Stimulated activated CD4-positive, alpha-beta T cell treated with anti-CD3 and anti-CD28 coated beads, Interleukin-1b, Interleukin-23, amount 100 ng/mL, for 4 hours (primary cell): ENCODE measurements at regions not wholly inside any gene's neighbourhood (a gene's known extent, or its start where the extent isn't known, plus 50 kb on each side); places are given as distances from the start of the nearest gene placed in this dataset.
A peak's percentile ranks its signal among the peaks of the same experiment; 100 is the strongest.
"Not testable (repeated sequence)": the region's sequence is repeated elsewhere in the genome, so short reads cannot be mapped to it uniquely, and the experiment has no call there.

Experiments used
- DNase-seq, 2 donors: peaks; one replicate each; pipeline ENCODE4 v3.0.0-alpha.2; 2020; ENCODE audit warnings: low read depth in 2 of 2

DNA sequence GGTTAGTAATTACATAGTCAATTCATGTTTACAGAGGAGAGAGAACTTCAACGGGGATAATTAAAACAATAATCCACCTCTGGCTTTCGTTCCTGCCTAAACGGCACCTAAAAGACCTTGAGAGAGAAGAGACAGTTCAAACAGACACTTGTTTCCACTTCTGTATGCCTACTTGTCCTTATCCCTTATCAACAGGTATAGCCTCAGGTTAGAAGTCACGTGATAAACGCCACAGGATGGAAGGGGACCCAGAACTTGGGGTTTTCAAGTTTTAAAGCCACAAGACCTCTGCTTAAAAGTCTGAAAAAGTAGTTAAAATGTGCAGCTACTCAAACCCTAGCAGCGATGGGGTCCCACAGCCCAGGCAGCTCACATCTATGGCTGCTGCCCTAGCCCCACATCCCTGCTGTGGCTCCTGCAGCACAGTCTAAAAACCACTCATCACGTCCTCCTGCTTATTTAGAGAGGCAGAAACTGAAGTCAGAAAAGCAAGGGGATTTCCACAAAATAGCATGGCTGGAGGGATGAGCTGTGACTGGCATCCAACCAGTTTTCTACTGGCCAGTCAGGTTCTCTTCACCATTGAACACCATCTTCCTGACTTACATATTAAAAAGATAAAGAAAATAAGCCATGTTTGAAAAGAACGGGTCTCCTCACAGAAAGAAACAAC lies 51.2 kb upstream of the SEC16B start:
- no peak for DNase-seq

DNA sequence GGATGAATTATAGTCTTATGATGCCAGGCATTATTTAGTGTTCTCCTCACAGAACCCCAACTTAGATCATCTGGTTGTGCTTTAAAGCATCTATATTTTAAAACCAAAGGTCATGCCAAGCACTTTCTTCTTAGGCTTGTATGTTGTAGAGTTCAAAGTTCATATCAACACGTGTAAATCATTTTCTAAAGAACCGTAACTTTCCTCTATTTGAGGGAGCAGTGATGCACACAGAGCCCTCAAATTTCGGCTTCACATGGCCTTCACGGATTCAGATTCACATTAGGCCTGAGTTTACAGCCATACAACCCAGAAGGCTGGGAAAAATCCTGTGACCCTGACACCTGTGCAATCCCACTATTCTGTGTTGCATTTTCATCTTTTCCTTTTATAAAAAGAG lies 52.1 kb upstream of the SEC16B start:
- DNase-seq, result no peak

DNA sequence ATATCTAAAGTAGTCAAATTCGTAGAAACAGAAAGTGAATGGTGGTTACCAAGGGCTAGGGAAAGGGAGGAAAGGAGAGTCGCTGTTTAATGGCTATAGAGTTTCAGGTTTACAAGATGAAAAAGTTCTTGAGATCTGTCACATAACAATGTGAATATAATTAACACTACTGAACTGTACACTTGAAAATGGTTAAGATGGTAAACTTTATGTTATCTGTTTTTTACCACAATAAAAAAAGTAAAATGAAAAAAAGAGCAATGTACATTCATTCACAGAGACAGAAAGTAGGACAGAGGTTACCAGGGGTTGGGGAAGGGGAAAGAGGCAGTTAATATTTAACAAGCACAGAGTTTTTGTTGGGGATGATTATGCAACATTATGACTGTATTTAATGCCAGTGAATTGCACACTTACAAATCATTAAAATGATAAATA lies 53.3 kb upstream of the SEC16B start:
- DNase-seq, result no peak

DNA sequence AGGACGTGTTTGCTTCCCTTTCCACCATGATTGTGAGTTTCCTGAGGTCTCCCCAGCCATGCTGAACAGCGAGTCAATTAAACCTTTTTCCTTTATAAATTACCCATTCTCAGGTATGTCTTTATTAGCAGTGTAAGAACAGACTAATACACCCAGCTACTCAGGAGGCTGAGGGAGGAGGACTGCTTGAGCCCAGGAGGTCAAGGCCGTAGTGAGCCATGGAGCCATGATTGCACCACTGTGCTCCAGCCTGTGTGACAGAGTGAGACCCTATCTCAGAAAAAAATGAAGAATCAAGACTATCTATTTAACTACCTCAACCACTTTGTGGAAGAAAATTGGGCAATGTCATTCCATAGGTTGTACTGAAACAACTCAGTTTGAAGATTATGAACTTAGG lies 54.6 kb upstream of the SEC16B start:
- DNase-seq, result no peak

DNA sequence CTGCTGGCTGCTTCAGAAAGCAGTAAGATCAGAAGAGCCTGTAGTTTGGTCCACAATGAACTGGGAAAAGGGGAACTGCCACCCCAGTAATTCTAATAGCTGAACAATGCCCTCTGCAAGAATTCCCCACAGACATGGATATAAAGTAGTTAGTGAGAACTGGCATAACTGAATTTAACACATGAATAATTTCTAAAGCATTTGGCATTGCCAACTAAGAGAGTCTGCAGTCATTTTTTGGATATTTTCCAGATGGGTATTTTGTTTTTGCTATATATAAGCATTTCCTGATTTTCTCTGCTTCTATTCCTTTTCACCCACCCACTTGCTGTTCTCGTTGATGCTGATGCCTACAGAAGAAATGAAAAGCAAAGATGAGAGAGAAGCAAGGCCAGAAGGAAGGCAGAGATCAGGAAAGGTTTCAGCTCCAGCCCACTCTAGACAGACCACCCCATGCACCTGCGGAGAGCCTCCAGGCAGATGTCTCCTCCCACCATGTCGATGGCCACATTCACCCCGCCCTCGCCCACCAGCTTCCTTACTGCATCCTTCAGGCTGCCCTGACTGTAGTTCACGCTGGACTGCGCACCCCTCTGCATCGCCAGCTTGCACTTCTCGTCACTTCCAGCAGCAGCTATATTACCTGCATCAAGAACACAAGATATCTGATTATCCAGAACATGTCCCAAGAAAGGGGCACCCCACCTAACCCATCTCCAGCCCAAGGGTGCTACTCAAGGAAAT lies 55.9 kb upstream of the SEC16B start:
- no peak for DNase-seq

DNA sequence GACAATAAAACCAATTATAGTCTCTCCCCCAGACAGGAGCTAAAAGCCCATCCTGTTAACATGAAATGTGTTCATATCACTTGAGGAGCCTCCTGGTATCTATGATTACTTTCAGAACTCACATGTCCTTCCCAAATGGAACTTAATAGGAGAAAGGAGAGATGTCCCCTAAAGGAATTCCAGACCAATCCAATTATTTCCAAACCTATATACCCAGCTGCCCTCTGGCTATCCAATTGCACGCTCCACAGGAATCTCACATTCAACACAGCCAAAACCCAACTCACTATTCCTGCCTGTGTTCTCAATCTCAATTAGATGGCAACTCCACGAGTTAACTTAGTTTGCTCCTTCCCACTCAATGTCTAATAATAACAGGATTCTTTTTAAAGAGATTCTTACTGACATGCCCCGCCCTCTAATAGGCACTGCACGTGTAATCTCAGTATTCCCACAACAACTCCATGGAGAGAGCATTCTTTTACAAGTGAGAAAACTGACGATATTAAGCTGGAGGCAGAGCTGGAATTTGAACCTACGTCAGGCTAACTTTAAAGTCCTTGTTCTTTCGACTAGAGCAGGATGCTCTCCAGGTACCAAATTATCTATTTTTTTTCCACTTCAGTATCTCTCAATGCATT lies 59.1 kb upstream of the SEC16B start:
- no peak for DNase-seq

DNA sequence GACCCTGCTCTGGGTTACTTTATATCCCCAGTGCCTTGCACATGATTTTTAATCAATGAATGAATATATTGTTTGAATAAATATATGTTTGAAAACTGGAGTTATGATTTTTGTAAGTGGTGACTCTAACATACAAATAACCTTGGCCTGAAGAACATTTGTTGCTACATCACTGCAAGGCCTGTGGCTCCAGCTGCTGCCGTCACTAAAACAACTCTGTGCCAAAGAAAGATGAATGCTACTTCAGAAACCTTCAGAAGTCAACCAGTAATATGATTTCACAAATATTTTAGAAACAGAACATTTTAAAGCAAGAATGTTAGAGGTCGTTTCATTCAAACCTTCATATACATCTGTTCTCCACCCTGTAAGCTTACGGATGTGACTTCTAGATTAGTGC lies 60.6 kb upstream of the SEC16B start:
- no peak for DNase-seq

DNA sequence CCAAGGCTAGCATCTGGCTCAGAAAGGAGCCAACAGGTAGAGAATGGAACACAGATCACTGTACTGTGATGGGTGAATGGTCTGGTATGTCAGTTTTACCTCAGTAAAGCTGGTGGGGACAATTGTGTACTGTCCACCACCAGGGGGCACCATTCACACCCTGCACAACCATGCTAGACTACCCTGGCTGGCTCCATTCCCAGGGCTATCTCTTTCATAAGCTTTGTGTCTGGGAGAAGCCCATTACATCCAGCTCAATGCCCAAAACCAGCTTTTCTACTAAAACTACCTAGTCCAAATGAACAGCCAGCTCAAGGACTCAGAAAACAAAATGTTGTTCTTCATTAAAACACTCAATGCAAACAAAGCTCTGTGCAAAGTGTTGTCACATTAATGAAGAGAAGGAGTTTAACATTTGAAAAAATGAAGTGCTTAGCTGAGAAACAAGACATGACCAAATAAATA lies 62.0 kb upstream of the RASAL2 start:
- DNase-seq, result peak in 1 of 2 donors; percentile 1

DNA sequence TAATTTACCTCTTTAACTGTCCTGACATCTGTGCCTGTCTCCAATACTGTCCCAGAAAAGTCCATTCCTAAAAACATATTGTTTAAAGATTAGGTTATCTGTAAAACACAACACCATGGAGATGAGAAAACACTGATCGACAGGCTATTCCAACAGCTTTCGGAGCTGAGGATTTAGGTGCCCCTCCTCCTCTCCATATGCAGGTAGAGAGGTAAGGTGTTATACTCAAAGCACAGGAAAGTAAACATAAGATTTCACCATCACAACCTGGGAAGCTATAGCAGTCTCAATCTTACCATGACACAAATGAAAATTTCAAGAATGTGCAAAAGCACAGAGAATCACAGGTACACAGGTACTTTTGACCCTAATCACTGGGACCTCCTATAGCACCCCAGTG lies 60.9 kb upstream of the RASAL2 start:
- no peak for DNase-seq

DNA sequence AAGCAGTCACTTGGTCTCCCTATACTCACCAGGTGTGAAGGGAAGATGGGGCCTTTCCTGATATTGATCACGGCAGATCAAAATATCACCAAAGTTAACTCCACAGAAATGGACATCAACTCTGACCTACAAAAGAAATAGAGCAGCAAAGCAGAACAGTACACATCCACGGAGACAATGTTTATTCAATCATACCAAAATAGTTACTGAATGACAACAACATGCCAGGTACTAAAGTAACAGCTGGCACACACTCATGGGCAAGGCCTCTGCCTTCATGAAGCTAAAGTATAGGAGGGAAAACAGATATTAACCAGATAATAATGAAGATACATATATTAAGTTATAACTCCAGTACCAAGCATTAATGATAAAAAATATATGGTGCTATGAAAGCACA lies 59.2 kb upstream of the RASAL2 start:
- DNase-seq, result no peak

DNA sequence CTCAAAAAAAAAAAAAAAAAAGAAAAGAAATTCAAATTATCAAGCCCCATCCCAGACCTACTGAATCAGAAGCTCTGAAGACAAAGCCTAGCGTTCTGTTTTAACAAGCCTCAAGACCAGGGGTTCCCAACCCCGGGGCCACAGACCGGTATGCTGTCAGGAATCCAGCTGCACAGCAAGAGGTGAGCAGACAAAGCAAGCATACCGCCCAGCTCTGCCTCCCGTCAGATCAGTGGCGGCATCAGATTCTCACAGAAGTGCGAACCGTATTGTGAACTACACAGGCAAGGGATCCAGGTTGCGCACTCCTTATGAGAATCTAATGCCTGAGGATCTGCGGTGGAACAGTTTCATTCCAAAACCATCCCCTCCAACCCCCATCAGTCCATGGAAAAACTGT lies 57.8 kb upstream of the RASAL2 start:
- no peak for DNase-seq

DNA sequence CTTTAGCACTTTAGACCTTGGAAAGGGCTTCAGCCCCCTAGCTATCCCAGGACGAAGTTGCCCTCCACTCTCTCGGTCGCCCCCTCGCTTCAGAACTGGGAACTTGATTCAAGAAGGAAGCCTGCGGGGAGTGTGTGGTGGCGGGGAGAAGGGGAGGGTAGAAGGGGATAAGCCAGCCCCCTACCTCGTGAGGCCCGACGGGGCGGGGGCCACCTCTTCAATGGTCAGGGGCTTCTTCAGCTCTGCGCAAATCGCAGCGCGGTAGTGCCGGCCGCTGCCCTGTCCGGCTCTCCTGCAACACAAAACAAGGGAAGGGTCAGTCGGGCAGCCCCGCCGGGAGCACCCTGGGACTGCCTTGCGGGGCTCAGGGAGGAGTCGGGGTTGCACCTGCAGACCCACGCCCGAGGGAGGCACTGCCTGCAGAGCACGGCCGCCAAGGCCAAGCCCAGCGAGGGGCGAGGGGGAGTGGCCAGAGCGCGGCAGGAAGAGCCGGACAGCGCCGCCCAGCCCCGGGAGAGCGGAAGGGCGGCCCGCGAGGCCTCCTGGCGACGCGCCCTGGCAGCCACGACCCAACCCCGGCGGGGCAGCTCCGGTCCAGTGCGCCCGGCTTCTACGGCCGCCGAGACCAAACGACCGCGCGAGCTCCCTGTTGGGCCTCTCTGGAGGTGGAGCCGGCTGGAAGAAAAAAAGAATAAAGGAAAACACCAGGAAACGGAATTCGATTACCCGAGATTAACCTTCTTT lies 56.2 kb upstream of the RASAL2 start:
- no peak for DNase-seq

DNA sequence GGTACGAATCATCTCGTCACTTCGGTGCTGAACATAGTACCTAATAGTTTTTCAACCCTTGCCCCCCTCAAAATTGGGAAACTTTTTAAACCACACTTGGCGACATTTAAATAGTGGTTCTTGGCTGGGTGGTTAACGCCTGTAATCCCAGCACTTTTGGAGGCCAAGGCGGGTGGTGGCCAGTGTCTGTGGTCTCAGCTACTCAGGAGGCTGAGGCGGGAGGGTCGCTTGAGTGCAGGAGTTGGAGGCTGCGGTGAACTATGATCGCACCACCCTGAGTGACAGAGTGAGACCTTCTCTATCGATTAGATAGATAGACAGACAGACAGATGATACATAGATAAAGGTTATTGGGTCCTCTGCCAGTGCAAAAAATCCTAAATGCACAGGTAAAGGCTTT lies 55.5 kb upstream of the RASAL2 start:
- DNase-seq, result no peak

DNA sequence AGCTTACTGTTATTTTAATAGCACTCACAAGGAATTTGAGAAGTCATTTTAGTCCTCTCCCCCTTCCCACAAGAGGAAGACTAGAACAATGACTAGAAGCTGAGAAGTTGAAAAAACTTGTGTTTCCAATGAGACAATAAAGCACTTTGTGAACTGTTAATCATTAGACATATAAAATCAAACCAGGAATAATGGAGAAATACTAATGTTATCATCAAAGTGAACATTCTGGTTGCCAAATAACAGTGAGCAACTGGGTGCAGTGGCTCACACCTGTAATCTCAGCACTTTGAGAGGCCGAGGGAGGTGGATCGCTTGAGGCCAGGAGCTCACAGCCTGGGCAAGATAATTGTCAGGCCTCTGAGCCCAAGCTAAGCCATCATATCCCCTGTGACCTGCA lies 54.0 kb upstream of the RASAL2 start:
- no peak for DNase-seq

DNA sequence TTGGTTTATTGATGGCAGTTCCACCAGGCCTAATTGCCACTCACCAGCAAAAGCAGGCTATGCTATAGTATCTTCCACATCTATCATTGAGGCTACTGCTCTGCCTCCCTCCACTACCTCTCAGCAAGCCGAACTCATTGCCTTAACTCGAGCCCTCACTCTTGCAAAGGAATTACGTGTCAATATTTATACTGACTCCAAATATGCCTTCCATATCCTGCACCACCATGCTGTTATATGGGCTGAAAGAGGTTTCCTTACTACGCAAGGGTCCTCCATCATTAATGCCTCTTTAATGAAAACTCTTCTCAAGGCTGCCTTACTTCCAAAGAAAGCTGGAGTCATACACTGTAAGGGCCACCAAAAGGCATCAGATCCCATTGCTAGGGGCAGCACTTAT lies 50.0 kb upstream of the RASAL2 start:
- not testable (repeated sequence) for DNase-seq
